ENCODE measurements at regions not wholly inside any gene's neighbourhood (a gene's known extent, or its start where the extent isn't known, plus 50 kb on each side); places are given as distances from the start of the nearest gene placed in this dataset.

DNA sequence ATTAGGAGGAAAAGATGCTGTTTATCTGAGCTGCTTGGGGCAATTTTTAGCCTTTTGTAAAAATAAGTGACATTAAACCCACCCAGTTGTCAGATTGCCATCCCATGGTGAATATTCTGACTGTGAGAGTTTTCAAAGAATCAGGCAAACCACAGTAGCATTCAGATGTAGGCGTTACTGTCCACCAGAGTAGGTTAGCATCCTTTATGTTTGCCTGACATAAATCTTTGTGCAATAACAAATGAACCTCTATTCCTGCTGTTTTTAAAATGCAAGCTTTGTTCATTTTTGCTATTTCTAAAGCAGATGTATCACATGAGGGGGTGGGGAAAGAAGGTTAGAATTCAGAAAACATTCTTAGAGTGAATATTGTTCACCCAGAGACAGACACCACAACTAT, 427.8 kb downstream of the CDH9 start:
- TF ChIP-seq, protein P1, sequence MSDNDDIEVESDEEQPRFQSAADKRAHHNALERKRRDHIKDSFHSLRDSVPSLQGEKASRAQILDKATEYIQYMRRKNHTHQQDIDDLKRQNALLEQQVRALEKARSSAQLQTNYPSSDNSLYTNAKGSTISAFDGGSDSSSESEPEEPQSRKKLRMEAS (IDR thresholded peaks at IDR 0.05; ENCODE audit: low read depth, low read length), result no peak
- TF ChIP-seq, protein P2, sequence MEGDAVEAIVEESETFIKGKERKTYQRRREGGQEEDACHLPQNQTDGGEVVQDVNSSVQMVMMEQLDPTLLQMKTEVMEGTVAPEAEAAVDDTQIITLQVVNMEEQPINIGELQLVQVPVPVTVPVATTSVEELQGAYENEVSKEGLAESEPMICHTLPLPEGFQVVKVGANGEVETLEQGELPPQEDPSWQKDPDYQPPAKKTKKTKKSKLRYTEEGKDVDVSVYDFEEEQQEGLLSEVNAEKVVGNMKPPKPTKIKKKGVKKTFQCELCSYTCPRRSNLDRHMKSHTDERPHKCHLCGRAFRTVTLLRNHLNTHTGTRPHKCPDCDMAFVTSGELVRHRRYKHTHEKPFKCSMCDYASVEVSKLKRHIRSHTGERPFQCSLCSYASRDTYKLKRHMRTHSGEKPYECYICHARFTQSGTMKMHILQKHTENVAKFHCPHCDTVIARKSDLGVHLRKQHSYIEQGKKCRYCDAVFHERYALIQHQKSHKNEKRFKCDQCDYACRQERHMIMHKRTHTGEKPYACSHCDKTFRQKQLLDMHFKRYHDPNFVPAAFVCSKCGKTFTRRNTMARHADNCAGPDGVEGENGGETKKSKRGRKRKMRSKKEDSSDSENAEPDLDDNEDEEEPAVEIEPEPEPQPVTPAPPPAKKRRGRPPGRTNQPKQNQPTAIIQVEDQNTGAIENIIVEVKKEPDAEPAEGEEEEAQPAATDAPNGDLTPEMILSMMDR (IDR thresholded peaks at IDR 0.05; ENCODE audit: low read depth, low read length), result no peak
- no peak for TF ChIP-seq POLR2A (IDR thresholded peaks at IDR 0.05; ENCODE audit: extremely low read depth, insufficient read length)
- no peak for TF ChIP-seq MYC (IDR thresholded peaks at IDR 0.05; ENCODE audit: low read depth, low read length)

All from NB4 (cell line).